Neural cell (in vitro differentiated cells): ENCODE measurements at regions not wholly inside any gene's neighbourhood (a gene's known extent, or its start where the extent isn't known, plus 50 kb on each side); places are given as distances from the start of the nearest gene placed in this dataset.

Source experiments
- H2AFZ ChIP-seq: fragments of 200-600, 300-800 bp; sonication (generic), shearing (Covaris generic); 2 replicates; pipeline ENCODE4 v1.6.0; 2014; ENCODE audit warnings: low read depth, mild to moderate bottlenecking, antibody characterized with exemption, low read length, moderate library complexity
- H3F3A ChIP-seq: fragments of 200-600 bp; shearing (Covaris generic); 2 replicates; pipeline ENCODE4 v1.6.1; 2016; ENCODE audit warnings: mild to moderate bottlenecking, moderate library complexity, mixed read lengths, antibody characterized with exemption, low read length; ENCODE audit not compliant: insufficient read depth, poor library complexity, severe bottlenecking
- H3K27ac ChIP-seq: fragments of 200-600, 300-800 bp; sonication (generic), shearing (Covaris generic); 2 replicates; pipeline ENCODE4 v1.5.1; 2014; ENCODE audit warnings: mild to moderate bottlenecking, low read length, moderate library complexity
- H3K27me3 ChIP-seq: fragments of 300-800, 200-600 bp; sonication (generic), shearing (Covaris generic); 2 replicates; pipeline ENCODE4 v1.6.0; 2014; ENCODE audit warnings: mild to moderate bottlenecking, low read depth, low read length, moderate library complexity; ENCODE audit not compliant: insufficient read depth
- H3K36me3 ChIP-seq: fragments of 300-800, 200-600 bp; sonication (generic), shearing (Covaris generic); 2 replicates; pipeline ENCODE4 v1.5.1; 2014; ENCODE audit warnings: mild to moderate bottlenecking, antibody characterized with exemption, low read length, moderate library complexity; ENCODE audit not compliant: insufficient read depth
- H3K4me2 ChIP-seq: fragments of 300-800, 200-600 bp; sonication (generic), shearing (Covaris generic); 2 replicates; pipeline ENCODE4 v1.6.0; 2014; ENCODE audit warnings: mild to moderate bottlenecking, low read length
- H3K4me3 ChIP-seq: fragments of 300-800, 200-600 bp; sonication (generic), shearing (Covaris generic); 2 replicates; pipeline ENCODE4 v1.5.1; 2014; ENCODE audit warnings: mild to moderate bottlenecking, low read length, moderate library complexity
- H3K79me2 ChIP-seq: fragments of 200-600 bp; shearing (Covaris generic); replicated peaks from 2 replicates; pipeline ENCODE4 v1.6.0; 2014; ENCODE audit warnings: mild to moderate bottlenecking, low read length, moderate library complexity; ENCODE audit not compliant: insufficient read depth
- H3K9ac ChIP-seq: fragments of 300-800, 200-600 bp; sonication (generic), shearing (Covaris generic); 2 replicates; pipeline ENCODE4 v1.6.1; 2016; ENCODE audit warnings: mild to moderate bottlenecking, low read length, mixed read lengths
- H3K9me2 ChIP-seq: fragments of 200-600 bp; shearing (Covaris generic); 2 replicates; pipeline ENCODE4 v1.6.1; 2016; ENCODE audit warnings: mild to moderate bottlenecking, low read length, mixed read lengths; ENCODE audit not compliant: insufficient read depth
- H3K9me3 ChIP-seq: fragments of 200-600, 300-800 bp; sonication (generic), shearing (Covaris generic); 2 replicates; pipeline ENCODE4 v1.6.1; 2016; ENCODE audit warnings: mild to moderate bottlenecking, mixed run types, low read length, moderate library complexity, mixed read lengths
- H4K20me1 ChIP-seq: fragments of 200-600 bp; shearing (Covaris generic); 2 replicates; pipeline ENCODE4 v1.6.1; 2016; ENCODE audit warnings: mild to moderate bottlenecking, mixed run types; ENCODE audit not compliant: insufficient read depth
- EP300 ChIP-seq: fragments of 450-650 bp; conservative IDR thresholded peaks from 2 replicates; pipeline ENCODE4 v1.6.1; 2014; ENCODE audit warnings: antibody characterized with exemption, mild to moderate bottlenecking, moderate library complexity; ENCODE audit not compliant: poor library complexity, severe bottlenecking
- EZH2 ChIP-seq: fragments of 200-600, 300-800 bp; shearing (Covaris generic), sonication (generic); IDR thresholded peaks from 2 replicates; pipeline ENCODE4 v1.6.1; 2014; ENCODE audit warnings: antibody characterized with exemption, low read length, borderline replicate concordance, mild to moderate bottlenecking; ENCODE audit not compliant: insufficient read depth, poor library complexity, severe bottlenecking
- MXI1 ChIP-seq: fragments of 450-650 bp; conservative IDR thresholded peaks from 2 replicates; pipeline ENCODE4 v1.6.1; 2014; ENCODE audit warnings: antibody characterized with exemption, mild to moderate bottlenecking; ENCODE audit not compliant: poor library complexity, severe bottlenecking
- POLR2AphosphoS5 ChIP-seq: IDR thresholded peaks from 2 replicates; pipeline ENCODE4 v1.6.1; 2012
- RAD21 ChIP-seq: fragments of 450-650 bp; conservative IDR thresholded peaks from 2 replicates; pipeline ENCODE4 v1.6.1; 2014; ENCODE audit warnings: antibody characterized with exemption, mild to moderate bottlenecking, moderate library complexity
- SMC3 ChIP-seq: fragments of 450-650 bp; conservative IDR thresholded peaks from 2 replicates; pipeline ENCODE4 v1.6.1; 2014; ENCODE audit warnings: antibody characterized with exemption, mild to moderate bottlenecking, moderate library complexity; ENCODE audit not compliant: poor library complexity
- TAF1 ChIP-seq: IDR thresholded peaks from 2 replicates; pipeline ENCODE4 v1.6.1; 2012; ENCODE audit warnings: low read depth
- TF ChIP-seq, protein P1 (sequence below): IDR thresholded peaks from 2 replicates; pipeline ENCODE4 v1.6.1; 2012; ENCODE audit warnings: borderline replicate concordance
- TF ChIP-seq, protein P2 (sequence below): fragments of 450-650 bp; IDR thresholded peaks from 2 replicates; pipeline ENCODE4 v1.5.1; 2014; ENCODE audit warnings: antibody characterized with exemption, mild to moderate bottlenecking, moderate library complexity; ENCODE audit not compliant: poor library complexity, severe bottlenecking

DNA sequence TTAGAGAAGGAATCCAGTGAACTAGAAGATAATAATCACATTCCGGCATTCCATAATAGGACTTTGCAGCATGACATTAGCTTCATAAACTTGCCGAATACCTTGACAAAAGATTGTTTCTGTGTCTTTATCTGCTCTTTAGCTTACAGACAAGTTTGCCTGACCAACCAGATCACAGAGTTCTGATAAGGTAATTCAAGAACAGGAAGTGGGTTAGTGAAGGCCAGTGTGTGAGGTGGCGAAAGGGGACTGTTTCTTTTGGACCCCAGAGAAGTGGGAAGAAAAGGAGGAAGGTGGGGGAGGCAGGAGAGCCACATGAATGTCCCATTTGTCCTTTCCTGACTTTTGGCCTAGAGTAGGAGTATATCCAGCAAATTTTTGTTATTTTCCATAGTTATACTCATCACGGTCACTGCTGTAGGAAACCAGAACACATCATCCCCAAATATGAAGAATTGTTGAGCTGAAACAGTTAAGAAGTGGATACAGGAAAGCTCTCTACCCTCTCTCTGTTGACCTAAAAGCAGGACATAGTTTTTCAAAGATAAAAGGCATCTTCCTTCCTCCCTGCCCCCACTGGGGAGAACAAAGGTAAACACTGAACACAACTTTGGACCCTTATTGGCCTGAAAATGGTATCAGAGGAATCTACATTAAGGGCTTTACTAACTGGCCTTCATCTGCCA is 72.4 kb upstream of the TNFAIP3 start:
- TF ChIP-seq MXI1 (no peak), TAF1 (no peak), EP300 (no peak), RAD21 (no peak), SMC3 (no peak), EZH2 (no peak), POLR2AphosphoS5 (no peak)
- TF ChIP-seq, protein P1, sequence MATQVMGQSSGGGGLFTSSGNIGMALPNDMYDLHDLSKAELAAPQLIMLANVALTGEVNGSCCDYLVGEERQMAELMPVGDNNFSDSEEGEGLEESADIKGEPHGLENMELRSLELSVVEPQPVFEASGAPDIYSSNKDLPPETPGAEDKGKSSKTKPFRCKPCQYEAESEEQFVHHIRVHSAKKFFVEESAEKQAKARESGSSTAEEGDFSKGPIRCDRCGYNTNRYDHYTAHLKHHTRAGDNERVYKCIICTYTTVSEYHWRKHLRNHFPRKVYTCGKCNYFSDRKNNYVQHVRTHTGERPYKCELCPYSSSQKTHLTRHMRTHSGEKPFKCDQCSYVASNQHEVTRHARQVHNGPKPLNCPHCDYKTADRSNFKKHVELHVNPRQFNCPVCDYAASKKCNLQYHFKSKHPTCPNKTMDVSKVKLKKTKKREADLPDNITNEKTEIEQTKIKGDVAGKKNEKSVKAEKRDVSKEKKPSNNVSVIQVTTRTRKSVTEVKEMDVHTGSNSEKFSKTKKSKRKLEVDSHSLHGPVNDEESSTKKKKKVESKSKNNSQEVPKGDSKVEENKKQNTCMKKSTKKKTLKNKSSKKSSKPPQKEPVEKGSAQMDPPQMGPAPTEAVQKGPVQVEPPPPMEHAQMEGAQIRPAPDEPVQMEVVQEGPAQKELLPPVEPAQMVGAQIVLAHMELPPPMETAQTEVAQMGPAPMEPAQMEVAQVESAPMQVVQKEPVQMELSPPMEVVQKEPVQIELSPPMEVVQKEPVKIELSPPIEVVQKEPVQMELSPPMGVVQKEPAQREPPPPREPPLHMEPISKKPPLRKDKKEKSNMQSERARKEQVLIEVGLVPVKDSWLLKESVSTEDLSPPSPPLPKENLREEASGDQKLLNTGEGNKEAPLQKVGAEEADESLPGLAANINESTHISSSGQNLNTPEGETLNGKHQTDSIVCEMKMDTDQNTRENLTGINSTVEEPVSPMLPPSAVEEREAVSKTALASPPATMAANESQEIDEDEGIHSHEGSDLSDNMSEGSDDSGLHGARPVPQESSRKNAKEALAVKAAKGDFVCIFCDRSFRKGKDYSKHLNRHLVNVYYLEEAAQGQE = no peak
- TF ChIP-seq, protein P2, sequence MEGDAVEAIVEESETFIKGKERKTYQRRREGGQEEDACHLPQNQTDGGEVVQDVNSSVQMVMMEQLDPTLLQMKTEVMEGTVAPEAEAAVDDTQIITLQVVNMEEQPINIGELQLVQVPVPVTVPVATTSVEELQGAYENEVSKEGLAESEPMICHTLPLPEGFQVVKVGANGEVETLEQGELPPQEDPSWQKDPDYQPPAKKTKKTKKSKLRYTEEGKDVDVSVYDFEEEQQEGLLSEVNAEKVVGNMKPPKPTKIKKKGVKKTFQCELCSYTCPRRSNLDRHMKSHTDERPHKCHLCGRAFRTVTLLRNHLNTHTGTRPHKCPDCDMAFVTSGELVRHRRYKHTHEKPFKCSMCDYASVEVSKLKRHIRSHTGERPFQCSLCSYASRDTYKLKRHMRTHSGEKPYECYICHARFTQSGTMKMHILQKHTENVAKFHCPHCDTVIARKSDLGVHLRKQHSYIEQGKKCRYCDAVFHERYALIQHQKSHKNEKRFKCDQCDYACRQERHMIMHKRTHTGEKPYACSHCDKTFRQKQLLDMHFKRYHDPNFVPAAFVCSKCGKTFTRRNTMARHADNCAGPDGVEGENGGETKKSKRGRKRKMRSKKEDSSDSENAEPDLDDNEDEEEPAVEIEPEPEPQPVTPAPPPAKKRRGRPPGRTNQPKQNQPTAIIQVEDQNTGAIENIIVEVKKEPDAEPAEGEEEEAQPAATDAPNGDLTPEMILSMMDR = no peak
- no peak overlapping the region for H3K4me3 ChIP-seq
- no peak overlapping the region for H3K9ac ChIP-seq
- H3K27ac ChIP-seq = no peak overlapping the region
- H4K20me1 ChIP-seq = no peaks in the 10 kb centered on the region
- H3K9me3 ChIP-seq = no peaks in the 10 kb centered on the region
- H2AFZ ChIP-seq = no peak overlapping the region
- H3K9me2 ChIP-seq = no peaks in the 10 kb centered on the region
- H3K79me2 ChIP-seq = no peaks in the 10 kb centered on the region
- H3K4me2 ChIP-seq = no peak overlapping the region
- no peaks in the 10 kb centered on the region for H3K27me3 ChIP-seq
- no peaks in the 10 kb centered on the region for H3F3A ChIP-seq
- no peaks in the 10 kb centered on the region for H3K36me3 ChIP-seq

GRCh38 chr6:137795501-137795900 is 71.6 kb upstream of the TNFAIP3 start:
- no peaks in the 10 kb centered on the region for H3K9me3 ChIP-seq
- no peak overlapping the region for H3K9ac ChIP-seq
- no peaks in the 10 kb centered on the region for H3K27me3 ChIP-seq
- H2AFZ ChIP-seq = no peak overlapping the region
- H3K9me2 ChIP-seq = no peaks in the 10 kb centered on the region
- H3K79me2 ChIP-seq = no peaks in the 10 kb centered on the region
- no peaks in the 10 kb centered on the region for H3K36me3 ChIP-seq
- TF ChIP-seq SMC3 (no peak), POLR2AphosphoS5 (no peak), EP300 (no peak), MXI1 (no peak), EZH2 (no peak)
- TF ChIP-seq, protein P1 = no peak
- H3K4me3 ChIP-seq = no peak overlapping the region
- H3K27ac ChIP-seq = no peak overlapping the region
- H4K20me1 ChIP-seq = no peaks in the 10 kb centered on the region
- H3K4me2 ChIP-seq = no peak overlapping the region
- H3F3A ChIP-seq = no peaks in the 10 kb centered on the region
